ENCODE measurements at regions not wholly inside any gene's neighbourhood (a gene's known extent, or its start where the extent isn't known, plus 50 kb on each side); places are given as distances from the start of the nearest gene placed in this dataset.

DNA sequence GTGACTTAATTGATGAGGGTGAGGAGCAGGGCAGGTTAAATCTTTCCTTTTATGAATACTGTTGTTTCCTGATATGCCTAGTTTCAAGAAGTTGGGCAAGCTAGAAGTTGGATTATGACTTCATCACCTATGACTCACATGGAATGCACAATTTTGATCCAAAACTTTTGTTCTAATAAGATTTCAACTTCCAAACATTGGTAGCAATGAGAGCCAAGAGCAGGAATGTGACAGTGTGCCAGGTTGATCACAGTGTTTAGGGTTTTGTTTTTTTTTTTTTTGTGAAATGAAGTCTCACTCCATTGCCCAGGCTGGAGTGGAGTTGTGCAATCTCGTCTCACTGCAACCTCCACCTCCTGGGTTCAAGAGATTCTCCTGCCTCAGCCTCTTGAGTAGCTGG, 349.4 kb downstream of the DUSP10 start:
- no peak overlapping the region for H3K9ac ChIP-seq (replicated peaks; ENCODE audit: extremely low read depth, insufficient read depth, low read length)
- no peaks in the 10 kb centered on the region for H3K9me1 ChIP-seq (replicated peaks; ENCODE audit: control insufficient read depth, extremely low read depth, insufficient read depth, low read length)
- H2AFZ ChIP-seq (ENCODE audit: low read depth, low read length): no peak overlapping the region
- H3K79me2 ChIP-seq (ENCODE audit: control insufficient read depth, insufficient read depth, low read length): no peaks in the 10 kb centered on the region
- BruUV-seq (replicated peaks): no TSS peak
- POLR2A ChIA-PET: interaction anchor here (0.5 to 0.7 kb wide), 2 partner anchors 265 to 347 kb away, joined by 3 to 4 read pairs; no protein-coding TSS in a partner anchor
- intact Hi-C loops (cut with micrococcal nuclease): loop anchor here (5.0 kb wide), 1 partner anchor 435 kb away; no protein-coding TSS in a partner anchor
- FAIRE-seq (peak; percentile 68), DNase-seq (ENCODE audit: low read depth, low spot score) (peak; percentile 84)
- peaks cover 4 to 6% of the 10 kb centered on the region in 2 experiments for H3K27me3 ChIP-seq (ENCODE audit: control insufficient read depth in 2 of 2, insufficient read depth in 2 of 2, low read length in 2 of 2)
- H3K4me3 ChIP-seq (replicated peaks in 1 of 3; ENCODE audit: insufficient read depth in 1 of 3, low read depth in 1 of 3, low read length in 3 of 3): no peak overlapping the region
- peaks cover 28% of the 10 kb centered on the region for H3K4me1 ChIP-seq (ENCODE audit: control insufficient read depth, extremely low read depth, insufficient read depth, low read length)
- H4K20me1 ChIP-seq (replicated peaks; ENCODE audit: control insufficient read depth, extremely low read depth, insufficient read depth, low read length): no peaks in the 10 kb centered on the region
- H3K27ac ChIP-seq (ENCODE audit: insufficient read depth, low read depth, low read length): no peak overlapping the region
- CTCF ChIA-PET: interaction anchor here (0.6 to 1.0 kb wide), 2 partner anchors 24 to 411 kb away, joined by 3 read pairs; no protein-coding TSS in a partner anchor
- H3K9me3 ChIP-seq (replicated peaks; ENCODE audit: control insufficient read depth, insufficient read depth, low read length): no peaks in the 10 kb centered on the region
- dilution Hi-C loops (cut with MboI; ENCODE audit: extremely low pct_ligation_motif_present, low sequenced_read_pairs): no loop called here
- peak; percentile 90 for TF ChIP-seq JUN (IDR thresholded peaks at IDR 0.05; ENCODE audit: borderline replicate concordance, insufficient read depth, insufficient read length, low read depth)
- TF ChIP-seq FOS (IDR thresholded peaks at IDR 0.05; ENCODE audit: borderline replicate concordance, insufficient read depth, low read length): peak; percentile 57
- TF ChIP-seq GATA2 (IDR thresholded peaks at IDR 0.05; ENCODE audit: insufficient read depth, insufficient read length, low read depth, low read length): no peak
- no peaks in the 10 kb centered on the region for H3K36me3 ChIP-seq (ENCODE audit: control insufficient read depth in 2 of 2, extremely low read depth in 1 of 2, insufficient read depth in 2 of 2, low read length in 2 of 2)
- H3K4me2 ChIP-seq (ENCODE audit: insufficient read depth, low read length): no peak overlapping the region

DNA sequence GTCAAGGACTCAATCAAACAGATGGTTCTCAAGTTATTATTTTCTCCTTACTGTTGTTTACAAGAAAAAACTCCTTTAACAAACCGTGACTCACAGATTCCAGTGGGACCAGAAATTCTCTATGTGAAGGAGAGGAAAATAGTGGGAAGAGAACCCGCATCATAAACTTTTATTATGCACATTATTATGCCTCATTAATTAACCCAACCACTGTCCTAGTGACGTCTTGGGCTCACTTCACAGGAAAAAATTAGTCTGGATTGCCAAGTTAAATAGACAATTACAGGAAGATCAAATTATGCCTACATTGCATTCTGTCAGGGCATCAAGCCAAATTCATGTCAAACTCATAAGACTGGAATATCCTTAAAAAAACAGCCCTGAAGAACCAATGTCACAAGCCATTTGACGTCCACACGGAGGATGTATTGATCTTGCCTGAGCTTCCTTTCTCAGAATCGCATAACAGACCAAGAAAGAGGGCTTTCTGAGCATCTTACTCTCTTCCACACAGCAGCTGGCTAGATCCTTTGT, 347.8 kb downstream of the DUSP10 start:
- TF ChIP-seq, protein P1, sequence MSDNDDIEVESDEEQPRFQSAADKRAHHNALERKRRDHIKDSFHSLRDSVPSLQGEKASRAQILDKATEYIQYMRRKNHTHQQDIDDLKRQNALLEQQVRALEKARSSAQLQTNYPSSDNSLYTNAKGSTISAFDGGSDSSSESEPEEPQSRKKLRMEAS (IDR thresholded peaks at IDR 0.05; ENCODE audit: insufficient read depth, insufficient read length): no peak
- peak; percentile 77 for TF ChIP-seq JUN (IDR thresholded peaks at IDR 0.05; ENCODE audit: borderline replicate concordance, insufficient read depth, insufficient read length, low read depth)
- TF ChIP-seq GATA2 (IDR thresholded peaks at IDR 0.05; ENCODE audit: insufficient read depth, insufficient read length, low read depth, low read length): no peak
- TF ChIP-seq, protein P2, sequence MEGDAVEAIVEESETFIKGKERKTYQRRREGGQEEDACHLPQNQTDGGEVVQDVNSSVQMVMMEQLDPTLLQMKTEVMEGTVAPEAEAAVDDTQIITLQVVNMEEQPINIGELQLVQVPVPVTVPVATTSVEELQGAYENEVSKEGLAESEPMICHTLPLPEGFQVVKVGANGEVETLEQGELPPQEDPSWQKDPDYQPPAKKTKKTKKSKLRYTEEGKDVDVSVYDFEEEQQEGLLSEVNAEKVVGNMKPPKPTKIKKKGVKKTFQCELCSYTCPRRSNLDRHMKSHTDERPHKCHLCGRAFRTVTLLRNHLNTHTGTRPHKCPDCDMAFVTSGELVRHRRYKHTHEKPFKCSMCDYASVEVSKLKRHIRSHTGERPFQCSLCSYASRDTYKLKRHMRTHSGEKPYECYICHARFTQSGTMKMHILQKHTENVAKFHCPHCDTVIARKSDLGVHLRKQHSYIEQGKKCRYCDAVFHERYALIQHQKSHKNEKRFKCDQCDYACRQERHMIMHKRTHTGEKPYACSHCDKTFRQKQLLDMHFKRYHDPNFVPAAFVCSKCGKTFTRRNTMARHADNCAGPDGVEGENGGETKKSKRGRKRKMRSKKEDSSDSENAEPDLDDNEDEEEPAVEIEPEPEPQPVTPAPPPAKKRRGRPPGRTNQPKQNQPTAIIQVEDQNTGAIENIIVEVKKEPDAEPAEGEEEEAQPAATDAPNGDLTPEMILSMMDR (IDR thresholded peaks at IDR 0.05; ENCODE audit: extremely low read depth in 1 of 2, insufficient read depth in 1 of 2, low read depth in 1 of 2, low read length in 2 of 2): no peak
- TF ChIP-seq POLR2AphosphoS5 (IDR thresholded peaks at IDR 0.05; ENCODE audit: insufficient read depth, low read depth, low read length): peak; percentile 21
- TF ChIP-seq MYC (IDR thresholded peaks at IDR 0.05; ENCODE audit: low read depth, low read length): no peak
- TF ChIP-seq EZH2 (IDR thresholded peaks at IDR 0.05; ENCODE audit: borderline replicate concordance, low read depth, low read length, severe bottlenecking): no peak
- peak; percentile 37 for TF ChIP-seq FOS (IDR thresholded peaks at IDR 0.05; ENCODE audit: borderline replicate concordance, insufficient read depth, low read length)
- no peak for TF ChIP-seq POLR2A (IDR thresholded peaks at IDR 0.05; ENCODE audit: low read depth, low read length)
- Histone ChIP-seq H3K27ac (ENCODE audit: insufficient read depth, low read depth, low read length) (peak overlapping the region; percentile 77), H3K9me3 (replicated peaks; ENCODE audit: control insufficient read depth, insufficient read depth, low read length) (no peaks in the 10 kb centered on the region), H3K36me3 (ENCODE audit: control insufficient read depth in 2 of 2, extremely low read depth in 1 of 2, insufficient read depth in 2 of 2, low read length in 2 of 2) (no peaks in the 10 kb centered on the region), H4K20me1 (replicated peaks; ENCODE audit: control insufficient read depth, extremely low read depth, insufficient read depth, low read length) (no peaks in the 10 kb centered on the region), H3K9me1 (replicated peaks; ENCODE audit: control insufficient read depth, extremely low read depth, insufficient read depth, low read length) (no peaks in the 10 kb centered on the region), H3K4me3 (replicated peaks in 1 of 3; ENCODE audit: insufficient read depth in 1 of 3, low read depth in 1 of 3, low read length in 3 of 3) (no peak overlapping the region), H3K4me2 (ENCODE audit: insufficient read depth, low read length) (peak overlapping the region; percentile 26), H3K79me2 (ENCODE audit: control insufficient read depth, insufficient read depth, low read length) (no peaks in the 10 kb centered on the region), H2AFZ (ENCODE audit: low read depth, low read length) (peak overlapping the region; percentile 41), H3K27me3 (ENCODE audit: control insufficient read depth in 2 of 2, insufficient read depth in 2 of 2, low read length in 2 of 2) (peaks cover 2 to 3% of the 10 kb centered on the region in 2 experiments), H3K9ac (replicated peaks; ENCODE audit: extremely low read depth, insufficient read depth, low read length) (peak overlapping the region; percentile 69), H3K4me1 (ENCODE audit: control insufficient read depth, extremely low read depth, insufficient read depth, low read length) (peaks cover 28% of the 10 kb centered on the region)
- intact Hi-C loops (cut with micrococcal nuclease) (loop anchor here (1.0 to 5.0 kb wide), 10 partner anchors 17 to 551 kb away; no protein-coding TSS in a partner anchor), dilution Hi-C loops (cut with MboI; ENCODE audit: extremely low pct_ligation_motif_present, low sequenced_read_pairs) (no loop called here)
- ChIA-PET POLR2A (interaction anchor here (1.0 to 1.3 kb wide), 2 partner anchors 21 to 518 kb away, joined by 4 to 6 read pairs; no protein-coding TSS in a partner anchor), CTCF (interaction anchor here (0.8 to 2.5 kb wide), 14 partner anchors 15 to 584 kb away, joined by 3 to 14 read pairs (median 4); partner anchors contain the start of gene HLX)
- BruUV-seq (replicated peaks): no TSS peak
- FAIRE-seq (peak; percentile 94), DNase-seq (ENCODE audit: low read depth, low spot score) (peak; percentile 99)
